GM19240 (cell line): ENCODE measurements at regions not wholly inside any gene's neighbourhood (a gene's known extent, or its start where the extent isn't known, plus 50 kb on each side); places are given as distances from the start of the nearest gene placed in this dataset.

Experiments
- DNase-seq: peaks from one replicate; pipeline ENCODE4 v3.0.0; 2011; ENCODE audit warnings: low spot score; ENCODE audit not compliant: insufficient read length

GRCh38 chr16:65869261-65869660 lies 497.2 kb upstream of the CDH5 start:
- no peak for DNase-seq

- no peak for DNase-seq
Observed at GRCh38 chr16:65867276-65867960, 499.1 kb upstream of the CDH5 start.

GRCh38 chr16:65863236-65863635 lies 503.3 kb upstream of the CDH5 start:
- no peak for DNase-seq

GRCh38 chr16:65861131-65861731 lies 505.3 kb upstream of the CDH5 start:
- no peak for DNase-seq

- no peak for DNase-seq
Observed at GRCh38 chr16:65855171-65856145, 511.0 kb upstream of the CDH5 start.

GRCh38 chr16:65846210-65846602 lies 520.3 kb upstream of the CDH5 start:
- DNase-seq: no peak

GRCh38 chr16:65845466-65846209 lies 520.9 kb upstream of the CDH5 start:
- no peak for DNase-seq

GRCh38 chr16:65843941-65844340 lies 522.5 kb upstream of the CDH5 start:
- no peak for DNase-seq

- DNase-seq: no peak
Observed at GRCh38 chr16:65842067-65842466, 524.4 kb upstream of the CDH5 start.

- no peak for DNase-seq
Observed at GRCh38 chr16:65838001-65838400, 528.5 kb upstream of the CDH5 start.

GRCh38 chr16:65837464-65837863 lies 529.0 kb upstream of the CDH5 start:
- no peak for DNase-seq

GRCh38 chr16:65834688-65835087 lies 531.8 kb upstream of the CDH5 start:
- no peak for DNase-seq

GRCh38 chr16:65833171-65833871 lies 533.2 kb upstream of the CDH5 start:
- DNase-seq: no peak

GRCh38 chr16:65832679-65833078 lies 533.8 kb upstream of the CDH5 start:
- no peak for DNase-seq

- DNase-seq: no peak
Observed at GRCh38 chr16:65831903-65832666, 534.4 kb upstream of the CDH5 start.

- DNase-seq: no peak
Observed at GRCh38 chr16:65829076-65829475, 537.4 kb upstream of the CDH5 start.

GRCh38 chr16:65828296-65828695 lies 538.2 kb upstream of the CDH5 start:
- no peak for DNase-seq

GRCh38 chr16:65827231-65827630 lies 539.3 kb upstream of the CDH5 start:
- no peak for DNase-seq

- DNase-seq: no peak
Observed at GRCh38 chr16:65825191-65825856, 541.2 kb upstream of the CDH5 start.

- no peak for DNase-seq
Observed at GRCh38 chr16:65822148-65822547, 544.3 kb upstream of the CDH5 start.
